Spleen (tissue), 11 donors: ENCODE measurements at regions not wholly inside any gene's neighbourhood (a gene's known extent, or its start where the extent isn't known, plus 50 kb on each side); places are given as distances from the start of the nearest gene placed in this dataset.

Source experiments
- DNase-seq: peaks from one replicate; pipeline ENCODE4 v3.0.0-alpha.2; 2020
- H3K27ac ChIP-seq, 8 donors: fragments of 200-600 bp; sonication (generic) in 7 of 8; 1 replicate in 4 of 8; 2 replicates in 4 of 8; pipeline versions ENCODE4 v1.5.0 to v1.8.0; 2016 to 2021; ENCODE audit warnings: inconsistent platforms in 4 of 8, mild to moderate bottlenecking in 4 of 8, moderate library complexity in 1 of 8
- H3K27me3 ChIP-seq, 7 donors: fragments of 200-600 bp; sonication (generic) in 6 of 7; replicated peaks in 1 of 7; 1 replicate in 4 of 7; 2 replicates in 3 of 7; pipeline versions ENCODE4 v1.5.0 to v1.8.0; 2016 to 2021; ENCODE audit warnings: inconsistent platforms in 3 of 7, mild to moderate bottlenecking in 1 of 7
- H3K36me3 ChIP-seq, 6 donors: fragments of 200-600 bp; sonication (generic) in 5 of 6; 1 replicate in 4 of 6; 2 replicates in 2 of 6; pipeline versions ENCODE4 v1.5.0 to v1.8.0; 2016 to 2021; ENCODE audit warnings: inconsistent platforms in 2 of 6
- H3K4me1 ChIP-seq, 6 donors: fragments of 200-600 bp; sonication (generic) in 5 of 6; 1 replicate in 3 of 6; 2 replicates in 3 of 6; pipeline versions ENCODE4 v1.5.0 to v1.8.0; 2016 to 2021; ENCODE audit warnings: inconsistent platforms in 3 of 6
- H3K4me3 ChIP-seq, 8 donors: fragments of 200-600 bp; sonication (generic) in 7 of 8; 1 replicate in 4 of 8; 2 replicates in 4 of 8; pipeline versions ENCODE4 v1.5.0 to v1.8.0; 2016 to 2021; ENCODE audit warnings: inconsistent platforms in 4 of 8, mild to moderate bottlenecking in 4 of 8, moderate library complexity in 2 of 8
- H3K9me3 ChIP-seq, 8 donors: fragments of 200-600 bp; sonication (generic) in 7 of 8; 1 replicate in 4 of 8; 2 replicates in 4 of 8; pipeline versions ENCODE4 v1.5.0 to v1.8.0; 2016 to 2021; ENCODE audit warnings: inconsistent platforms in 4 of 8
- POLR2A ChIP-seq, 3 donors: fragments of 450-650 bp; IDR thresholded peaks; one replicate each; pipeline ENCODE4 v1.5.1; 2017; ENCODE audit warnings: antibody characterized with exemption in 3 of 3, mild to moderate bottlenecking in 1 of 3
- POLR2AphosphoS5 ChIP-seq, 3 donors: sonication (generic); formaldehyde crosslinking; IDR thresholded peaks; one replicate each; pipeline ENCODE4 v1.5.1; 2017; ENCODE audit warnings: antibody characterized with exemption in 3 of 3
- WGBS, 5 donors: extraction: QIAGEN DNeasy Blood & Tissue Kit in 3 of 5; methylation state at CpG; one replicate each; pipeline versions ENCODE4 v1.1.5 to v1.1.7; 2013 to 2018; 5-methylcytosine and 5-hydroxymethylcytosine counted together
- intact Hi-C: fragments of 100-400 bp; cut with DNase I; formaldehyde crosslinking; loops from one replicate; pipeline ENCODE4 v1.15.0; 2023; ENCODE audit warnings: low total_unique reads
- TF ChIP-seq, protein P1 (sequence below), 11 experiments: fragments of 200-600 bp in 7 of 11; fragments of 450-650 bp in 4 of 11; sonication (generic) in 4 of 11; IDR thresholded peaks in 8 of 11; conservative IDR thresholded peaks in 3 of 11; 1 replicate in 7 of 11; 2 replicates in 4 of 11; pipeline versions ENCODE4 v1.4.0 to v1.8.0; 2016 to 2021; ENCODE audit warnings: antibody characterized with exemption in 11 of 11, inconsistent platforms in 4 of 11, mild to moderate bottlenecking in 1 of 11
- donor health status: healthy with polysubstance abuse.
- donor health status: DM: no; HTN: no; CAD: no; lungs with moderate emphysema.
- donor health status: DM: no; HTN: no; CAD: no.
- donor health status: Bipolar disorder and iron deficiency.
- donor health status: healthy.
- donor health status: DM: no; HTN: no; CAD: no.
- donor health status: DM: yes; HTN: yes; CAD: no.

DNA sequence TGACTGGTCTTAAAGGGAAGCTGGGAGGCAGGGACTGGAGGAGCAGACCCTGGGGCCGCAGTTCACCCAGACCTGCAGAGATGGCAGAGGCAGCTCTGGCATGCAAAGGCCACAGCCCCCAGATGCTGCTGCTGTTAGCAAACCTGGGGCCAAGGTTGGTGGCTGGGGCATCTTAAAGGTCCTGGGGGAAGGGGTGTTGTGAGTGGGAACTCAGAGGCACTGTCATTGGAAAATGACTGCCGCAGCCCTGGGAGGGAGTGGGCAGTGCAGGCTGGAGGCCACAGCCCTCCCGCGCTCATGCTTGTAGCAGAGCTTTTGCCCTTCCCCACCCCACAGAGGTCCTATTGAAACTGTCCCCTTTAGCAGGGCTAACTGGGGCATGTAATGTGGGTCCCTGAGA lies 111.8 kb downstream of the CTTN start:
- H3K4me1 ChIP-seq, result no peaks in the 10 kb centered on the region
- H3K27ac ChIP-seq, result no peak overlapping the region
- no peak for TF ChIP-seq POLR2AphosphoS5 (IDR thresholded peaks at IDR 0.05)
- TF ChIP-seq, protein P1, sequence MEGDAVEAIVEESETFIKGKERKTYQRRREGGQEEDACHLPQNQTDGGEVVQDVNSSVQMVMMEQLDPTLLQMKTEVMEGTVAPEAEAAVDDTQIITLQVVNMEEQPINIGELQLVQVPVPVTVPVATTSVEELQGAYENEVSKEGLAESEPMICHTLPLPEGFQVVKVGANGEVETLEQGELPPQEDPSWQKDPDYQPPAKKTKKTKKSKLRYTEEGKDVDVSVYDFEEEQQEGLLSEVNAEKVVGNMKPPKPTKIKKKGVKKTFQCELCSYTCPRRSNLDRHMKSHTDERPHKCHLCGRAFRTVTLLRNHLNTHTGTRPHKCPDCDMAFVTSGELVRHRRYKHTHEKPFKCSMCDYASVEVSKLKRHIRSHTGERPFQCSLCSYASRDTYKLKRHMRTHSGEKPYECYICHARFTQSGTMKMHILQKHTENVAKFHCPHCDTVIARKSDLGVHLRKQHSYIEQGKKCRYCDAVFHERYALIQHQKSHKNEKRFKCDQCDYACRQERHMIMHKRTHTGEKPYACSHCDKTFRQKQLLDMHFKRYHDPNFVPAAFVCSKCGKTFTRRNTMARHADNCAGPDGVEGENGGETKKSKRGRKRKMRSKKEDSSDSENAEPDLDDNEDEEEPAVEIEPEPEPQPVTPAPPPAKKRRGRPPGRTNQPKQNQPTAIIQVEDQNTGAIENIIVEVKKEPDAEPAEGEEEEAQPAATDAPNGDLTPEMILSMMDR (IDR thresholded peaks at IDR 0.05 in 8 of 11, conservative IDR thresholded peaks at IDR 0.05 in 3 of 11), result no peak
- no peak for TF ChIP-seq POLR2A (IDR thresholded peaks at IDR 0.05)
- H3K4me3 ChIP-seq, result no peak overlapping the region
- intact Hi-C loops, result no loop called here
- peaks cover 0 to 19% (median 0%) of the 10 kb centered on the region in 7 donors for H3K27me3 ChIP-seq
- WGBS, 5 donors, result 89 to 100% (median 93%) methylated on average over 2 to 4 of the region's 4 CpGs
- no peaks in the 10 kb centered on the region for H3K36me3 ChIP-seq
- peaks cover 0 to 41% (median 34%) of the 10 kb centered on the region in 8 donors for H3K9me3 ChIP-seq
- peak; percentile 42 for DNase-seq

DNA sequence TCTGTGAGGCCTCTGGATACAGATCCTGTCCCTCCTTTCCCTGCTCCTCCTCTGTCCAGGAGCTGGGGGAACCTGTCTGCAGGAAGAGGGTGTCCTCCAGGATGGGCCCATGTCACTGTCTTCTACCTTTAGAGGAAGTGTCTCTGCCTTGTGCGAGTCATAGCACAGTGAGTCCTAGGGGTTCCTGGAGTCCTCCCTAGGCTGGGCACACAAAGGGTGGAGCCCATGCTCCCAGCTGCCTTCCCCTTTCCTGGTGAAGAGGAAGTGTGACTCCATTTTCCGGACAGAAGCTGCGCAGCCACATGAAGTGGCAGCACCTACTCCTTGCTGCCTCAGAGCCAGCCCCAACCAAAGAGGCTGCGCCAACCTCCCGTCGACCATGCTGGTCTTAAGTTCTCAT lies 112.2 kb downstream of the CTTN start:
- Histone ChIP-seq H3K4me3 (no peak overlapping the region), H3K9me3 (peaks cover 0 to 41% (median 34%) of the 10 kb centered on the region in 8 donors), H3K36me3 (no peaks in the 10 kb centered on the region), H3K27ac (no peak overlapping the region), H3K4me1 (no peaks in the 10 kb centered on the region), H3K27me3 (peaks cover 0 to 19% (median 0%) of the 10 kb centered on the region in 7 donors)
- intact Hi-C loops, result no loop called here
- 72 to 88% (median 76%) methylated on average over 6 of the region's 6 CpGs for WGBS, 5 donors
- TF ChIP-seq, protein P1 (IDR thresholded peaks at IDR 0.05 in 8 of 11, conservative IDR thresholded peaks at IDR 0.05 in 3 of 11), result no peak
- no peak for TF ChIP-seq POLR2A (IDR thresholded peaks at IDR 0.05)
- no peak for TF ChIP-seq POLR2AphosphoS5 (IDR thresholded peaks at IDR 0.05)
- peak; percentile 40 for DNase-seq

DNA sequence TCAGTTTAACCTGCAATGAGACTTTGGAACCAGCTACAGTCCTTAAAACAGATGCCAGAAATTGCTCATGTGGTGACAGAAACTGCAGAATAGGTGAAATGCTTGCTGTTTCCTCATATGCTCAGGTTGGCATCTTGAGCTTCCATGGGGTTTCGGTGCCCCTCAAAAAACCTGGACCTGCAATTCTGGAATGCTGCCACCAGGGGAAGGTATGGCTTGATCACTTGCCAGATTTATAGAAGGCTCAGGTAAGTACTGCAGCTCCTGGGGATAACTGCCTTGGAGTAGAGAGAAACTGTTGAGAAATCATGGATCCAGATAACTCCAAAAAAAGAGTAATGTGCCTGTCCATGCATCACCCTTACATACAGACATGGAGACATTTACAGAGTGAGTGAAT lies 113.0 kb downstream of the CTTN start:
- TF ChIP-seq POLR2A (IDR thresholded peaks at IDR 0.05) (no peak), POLR2AphosphoS5 (IDR thresholded peaks at IDR 0.05) (no peak)
- TF ChIP-seq, protein P1 (IDR thresholded peaks at IDR 0.05 in 8 of 11, conservative IDR thresholded peaks at IDR 0.05 in 3 of 11), result no peak

DNA sequence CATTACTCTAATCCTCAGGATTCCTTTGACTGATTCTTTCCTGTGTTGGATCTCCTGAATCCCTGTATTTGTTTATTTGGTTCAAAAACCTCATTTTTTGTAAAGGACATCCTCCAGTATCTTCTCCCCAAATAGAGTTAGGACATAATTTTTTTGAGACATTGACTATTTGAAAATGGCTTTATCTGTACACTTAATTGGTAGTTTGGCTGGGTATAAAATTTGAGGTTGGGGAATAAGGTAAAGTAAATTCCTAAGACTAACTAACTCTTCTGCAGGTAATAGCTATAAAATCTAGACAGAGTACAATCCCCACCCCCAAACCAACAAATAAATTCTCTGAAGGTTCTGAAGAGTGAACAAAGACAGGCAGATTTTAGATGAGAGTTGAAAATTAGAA lies 114.4 kb downstream of the CTTN start:
- intact Hi-C loops, result no loop called here

More for the DNA sequence above, 113.0 kb downstream of the CTTN start:
- WGBS, 5 donors, result 95 to 100% (median 100%) methylated on average over 1 of the region's 1 CpG
- Histone ChIP-seq H3K36me3 (no peaks in the 10 kb centered on the region), H3K4me3 (no peak overlapping the region), H3K4me1 (no peaks in the 10 kb centered on the region), H3K9me3 (peaks cover 0 to 41% (median 34%) of the 10 kb centered on the region in 8 donors), H3K27ac (no peak overlapping the region), H3K27me3 (peaks cover 0 to 19% (median 0%) of the 10 kb centered on the region in 7 donors)
- intact Hi-C loops, result no loop called here
- DNase-seq, result no peak

More for the DNA sequence above, 114.4 kb downstream of the CTTN start:
- Histone ChIP-seq H3K4me3 (no peak overlapping the region), H3K27me3 (peaks cover 0 to 19% (median 0%) of the 10 kb centered on the region in 7 donors), H3K27ac (no peak overlapping the region), H3K4me1 (no peaks in the 10 kb centered on the region), H3K36me3 (no peaks in the 10 kb centered on the region), H3K9me3 (peaks cover 0 to 43% (median 34%) of the 10 kb centered on the region in 8 donors)
- TF ChIP-seq POLR2AphosphoS5 (IDR thresholded peaks at IDR 0.05) (no peak), POLR2A (IDR thresholded peaks at IDR 0.05) (no peak)
- TF ChIP-seq, protein P1 (IDR thresholded peaks at IDR 0.05 in 8 of 11, conservative IDR thresholded peaks at IDR 0.05 in 3 of 11), result no peak
- DNase-seq, result no peak
